GM21786 (cell line): ENCODE measurements at regions not wholly inside any gene's neighbourhood (a gene's known extent, or its start where the extent isn't known, plus 50 kb on each side); places are given as distances from the start of the nearest gene placed in this dataset.

Experiments
- ATAC-seq: cut with Tn5 transposase; IDR thresholded peaks from one replicate; pipeline ENCODE4 v1.9.1; 2021; ENCODE audit not compliant: unreplicated experiment

DNA sequence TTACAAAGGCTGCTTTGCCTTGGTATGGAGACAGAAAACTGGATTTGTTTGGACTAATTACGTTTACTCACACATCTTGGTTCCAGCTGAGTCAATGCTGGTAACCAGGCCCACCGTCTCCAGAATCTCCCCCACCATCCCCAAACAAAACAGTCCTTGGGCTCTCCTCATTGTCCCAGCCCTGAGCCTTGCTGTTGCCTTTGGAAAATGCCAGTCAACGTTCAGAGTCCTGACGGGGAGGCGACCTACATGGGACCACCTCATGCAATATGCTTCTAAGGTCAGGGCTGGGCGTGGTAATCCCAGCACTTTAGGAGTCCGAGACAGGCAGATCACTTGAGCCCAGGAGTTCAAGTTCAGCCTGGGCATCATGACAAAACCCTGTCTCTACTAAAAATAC is 85.2 kb upstream of the IQSEC1 start:
- no peak for ATAC-seq

DNA sequence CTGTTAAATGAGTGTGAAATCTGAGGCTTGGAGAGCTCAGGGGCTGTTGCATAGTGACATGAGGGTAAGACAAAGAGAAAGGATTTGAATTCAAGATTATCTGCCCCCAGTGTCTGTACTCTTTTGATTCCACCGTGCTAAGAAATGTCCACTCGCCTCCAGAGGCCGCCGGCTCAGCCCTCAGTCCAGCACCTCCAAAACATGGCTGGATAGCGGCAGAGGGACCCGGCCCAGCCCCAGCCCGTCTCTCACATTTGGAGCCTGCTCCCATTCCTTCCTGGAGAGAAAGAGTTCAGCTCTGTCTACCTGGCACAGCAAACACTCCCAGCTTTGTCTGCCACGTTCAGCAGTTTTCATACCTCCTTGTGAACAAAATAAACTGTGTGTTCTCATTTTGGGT is 84.8 kb upstream of the IQSEC1 start:
- ATAC-seq = no peak

DNA sequence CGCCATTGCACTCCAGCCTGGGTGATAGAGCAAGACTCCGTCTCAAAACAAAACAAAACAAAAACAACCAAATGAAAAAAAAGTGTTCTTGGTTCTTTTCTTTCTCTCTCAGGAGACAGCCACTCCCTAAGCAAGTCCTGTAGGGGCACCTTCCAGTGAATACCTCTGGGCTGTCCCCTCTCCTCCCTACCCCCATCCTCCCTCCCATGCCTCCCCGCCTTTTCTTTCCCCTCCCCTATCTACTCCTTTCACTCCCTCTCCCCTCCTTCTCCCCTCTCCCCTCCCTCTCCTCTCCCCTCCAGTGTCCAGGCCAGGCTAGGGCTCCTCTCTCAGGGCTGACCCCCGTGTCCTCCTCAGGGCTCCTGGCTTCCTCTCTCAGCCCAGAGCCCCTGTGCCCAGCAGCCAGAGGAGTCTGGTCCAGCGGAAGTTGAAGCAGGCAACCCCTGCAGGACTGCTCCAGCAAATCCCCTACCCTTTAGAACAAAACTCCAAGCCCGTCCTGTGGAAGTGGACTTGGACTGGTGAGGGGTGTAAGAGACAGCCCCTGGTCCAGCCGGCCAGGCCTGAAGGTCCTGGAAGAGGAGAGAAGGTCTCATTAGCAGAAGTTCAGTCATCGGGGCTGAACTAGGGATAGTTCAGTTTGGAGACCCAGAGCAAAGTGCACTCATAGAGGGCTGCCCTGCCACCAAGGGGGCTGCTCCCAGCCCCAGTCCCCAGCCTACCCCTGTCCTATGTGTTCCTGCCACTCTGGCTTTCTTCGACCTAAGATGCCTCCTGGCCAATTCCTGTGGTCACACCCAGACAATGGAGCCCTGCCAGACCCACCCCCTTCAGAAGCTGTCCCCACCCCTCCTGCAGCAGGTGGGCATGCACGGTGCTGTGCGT is 79.8 kb upstream of the IQSEC1 start:
- no peak for ATAC-seq

GRCh38 chr3:13150624-13151023 is 77.4 kb upstream of the IQSEC1 start:
- no peak for ATAC-seq

DNA sequence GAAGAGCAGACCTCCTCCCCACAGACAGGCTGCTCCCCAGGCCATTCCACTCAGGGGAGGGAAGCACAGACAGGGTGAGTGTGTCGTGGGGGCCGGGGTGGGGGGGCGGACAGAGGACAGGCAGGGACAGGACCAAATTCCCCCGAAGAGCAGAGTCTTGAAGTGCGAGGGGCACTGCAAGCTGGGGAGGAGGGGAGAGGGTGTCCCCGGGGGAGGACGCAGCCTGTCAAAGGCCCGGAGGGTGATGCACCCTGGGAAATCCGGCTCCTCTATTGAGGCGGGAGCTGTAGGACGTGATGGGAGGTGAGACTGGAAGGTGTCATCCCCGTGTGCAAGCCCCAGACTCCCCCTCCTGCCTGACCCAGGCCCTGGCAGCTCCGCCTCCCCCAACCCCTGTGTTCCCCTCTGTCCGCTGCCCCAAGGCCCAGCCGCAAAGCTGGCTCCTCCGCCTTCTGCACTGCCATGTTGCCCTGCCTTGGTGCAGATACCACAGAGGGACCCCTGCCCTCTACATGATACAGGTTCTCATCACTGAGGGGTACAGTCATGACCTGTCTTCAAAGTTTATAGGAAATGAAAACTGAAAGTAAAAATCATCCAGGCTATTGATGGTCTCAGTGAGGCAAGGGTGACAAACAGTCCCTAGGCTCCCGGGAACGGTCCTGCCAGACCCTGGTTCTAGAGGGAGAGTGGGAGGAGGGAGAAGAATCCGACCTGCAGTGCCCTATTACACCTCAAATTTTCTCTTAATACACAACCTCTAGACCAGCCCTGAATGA is 76.3 kb upstream of the IQSEC1 start:
- ATAC-seq = no peak

GRCh38 chr3:13148561-13149329 is 75.5 kb upstream of the IQSEC1 start:
- ATAC-seq = no peak

GRCh38 chr3:13148126-13148525 is 74.9 kb upstream of the IQSEC1 start:
- no peak for ATAC-seq

- no peak for ATAC-seq
These were observed 74.1 kb upstream of the IQSEC1 start for GRCh38 chr3:13147344-13147743.

GRCh38 chr3:13146643-13147143 is 73.5 kb upstream of the IQSEC1 start:
- ATAC-seq = no peak

DNA sequence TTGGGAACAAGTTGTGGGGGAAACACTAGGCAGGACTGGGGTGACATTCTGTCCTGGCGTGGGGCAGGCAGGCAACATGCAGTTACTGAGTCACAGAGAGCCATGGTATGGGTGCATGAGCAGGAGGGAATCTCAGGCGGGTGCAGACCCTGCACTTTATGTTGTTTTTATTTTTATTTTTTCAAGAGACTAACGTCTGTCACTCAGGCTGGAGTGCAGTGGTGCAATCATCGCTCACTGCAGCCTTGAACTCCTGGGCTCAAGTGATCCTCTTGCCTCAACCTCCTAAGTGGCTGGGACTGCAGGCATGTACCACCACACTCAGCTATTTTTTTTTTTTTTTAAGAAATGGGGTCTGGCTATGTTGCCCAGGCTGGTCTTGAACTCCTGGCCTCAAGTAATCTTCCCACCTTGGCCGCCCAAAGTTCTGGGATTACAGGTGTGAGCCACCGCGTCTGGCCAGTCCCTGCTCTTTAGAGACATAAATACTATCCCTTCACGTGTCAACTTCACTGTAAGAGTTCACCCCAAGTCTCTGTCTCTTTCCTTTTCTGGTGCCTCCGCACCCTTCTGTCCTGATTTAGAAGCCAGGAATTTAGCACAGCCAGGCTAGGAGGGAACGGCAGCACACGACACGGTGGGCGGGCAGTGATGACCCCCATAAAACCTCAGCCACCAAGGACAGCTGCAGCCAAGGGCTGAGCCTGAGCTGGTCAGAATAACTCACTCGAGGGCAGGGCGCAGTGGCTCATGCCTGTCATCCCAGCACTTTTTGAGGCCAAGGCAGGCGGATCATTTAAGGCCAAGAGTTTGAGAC is 72.8 kb upstream of the IQSEC1 start:
- ATAC-seq = no peak

GRCh38 chr3:13145131-13145825 is 72.0 kb upstream of the IQSEC1 start:
- no peak for ATAC-seq

GRCh38 chr3:13144163-13145023 is 71.2 kb upstream of the IQSEC1 start:
- no peak for ATAC-seq

GRCh38 chr3:13143381-13144004 is 70.3 kb upstream of the IQSEC1 start:
- no peak for ATAC-seq

- no peak for ATAC-seq
These were observed 69.5 kb upstream of the IQSEC1 start for GRCh38 chr3:13142552-13143380.

GRCh38 chr3:13141991-13142412 is 68.8 kb upstream of the IQSEC1 start:
- no peak for ATAC-seq

DNA sequence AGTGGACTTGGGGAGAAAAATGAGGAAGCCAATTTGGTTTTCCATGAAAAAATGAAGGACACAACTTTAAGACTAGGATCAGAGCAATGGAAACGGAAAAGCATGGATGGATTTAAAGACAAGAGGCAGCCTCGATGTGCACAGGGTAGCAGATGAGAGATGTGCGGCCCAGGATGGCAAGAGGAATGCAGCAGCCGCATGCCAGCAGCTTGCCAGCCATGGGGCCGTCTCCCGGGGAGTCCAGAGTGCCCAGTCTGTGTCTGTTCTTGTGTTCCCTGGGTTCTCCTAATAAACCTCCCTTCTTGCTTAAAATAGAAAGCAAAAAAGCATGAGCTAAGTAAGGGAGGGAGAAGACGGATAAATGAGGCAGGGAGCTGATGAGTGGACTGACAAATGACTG is 68.0 kb upstream of the IQSEC1 start:
- no peak for ATAC-seq

DNA sequence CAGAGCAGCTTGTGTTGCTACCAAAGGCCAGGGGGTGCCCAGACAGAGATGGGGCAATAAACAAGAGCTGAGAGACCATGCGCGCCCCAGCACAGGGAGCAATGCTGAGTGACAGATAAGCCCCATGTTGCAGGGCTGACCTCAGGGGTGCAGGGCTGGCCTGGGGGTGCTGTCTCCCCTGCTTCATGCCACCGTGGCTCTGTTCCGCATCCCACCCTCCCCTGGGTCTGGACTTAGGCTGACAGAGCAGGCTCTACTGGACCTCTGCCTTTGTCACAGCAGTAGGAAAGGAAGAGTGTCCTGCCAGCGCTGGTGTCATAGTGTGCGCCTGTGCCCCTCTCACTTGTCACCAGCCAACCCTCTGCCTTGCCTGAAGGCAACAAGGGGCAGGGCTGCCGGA is 67.4 kb upstream of the IQSEC1 start:
- no peak for ATAC-seq
